ENCODE measurements at regions not wholly inside any gene's neighbourhood (a gene's known extent, or its start where the extent isn't known, plus 50 kb on each side); places are given as distances from the start of the nearest gene placed in this dataset.
"Not testable (repeated sequence)": the region's sequence is repeated elsewhere in the genome, so short reads cannot be mapped to it uniquely, and the experiment has no call there.

- TF ChIP-seq, protein P1, sequence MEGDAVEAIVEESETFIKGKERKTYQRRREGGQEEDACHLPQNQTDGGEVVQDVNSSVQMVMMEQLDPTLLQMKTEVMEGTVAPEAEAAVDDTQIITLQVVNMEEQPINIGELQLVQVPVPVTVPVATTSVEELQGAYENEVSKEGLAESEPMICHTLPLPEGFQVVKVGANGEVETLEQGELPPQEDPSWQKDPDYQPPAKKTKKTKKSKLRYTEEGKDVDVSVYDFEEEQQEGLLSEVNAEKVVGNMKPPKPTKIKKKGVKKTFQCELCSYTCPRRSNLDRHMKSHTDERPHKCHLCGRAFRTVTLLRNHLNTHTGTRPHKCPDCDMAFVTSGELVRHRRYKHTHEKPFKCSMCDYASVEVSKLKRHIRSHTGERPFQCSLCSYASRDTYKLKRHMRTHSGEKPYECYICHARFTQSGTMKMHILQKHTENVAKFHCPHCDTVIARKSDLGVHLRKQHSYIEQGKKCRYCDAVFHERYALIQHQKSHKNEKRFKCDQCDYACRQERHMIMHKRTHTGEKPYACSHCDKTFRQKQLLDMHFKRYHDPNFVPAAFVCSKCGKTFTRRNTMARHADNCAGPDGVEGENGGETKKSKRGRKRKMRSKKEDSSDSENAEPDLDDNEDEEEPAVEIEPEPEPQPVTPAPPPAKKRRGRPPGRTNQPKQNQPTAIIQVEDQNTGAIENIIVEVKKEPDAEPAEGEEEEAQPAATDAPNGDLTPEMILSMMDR (IDR thresholded peaks at IDR 0.05): not testable (repeated sequence)
- not testable (repeated sequence) for TF ChIP-seq POLR2AphosphoS5 (IDR thresholded peaks at IDR 0.05)
These were observed 116.0 kb downstream of the CRLF3 start for GRCh38 chr17:30708241-30709078.
